Neuron (in vitro differentiated cells): ENCODE measurements at regions not wholly inside any gene's neighbourhood (a gene's known extent, or its start where the extent isn't known, plus 50 kb on each side); places are given as distances from the start of the nearest gene placed in this dataset.

Experiments
- H2AFZ ChIP-seq: one replicate; pipeline ENCODE4 v1.6.1; 2013; ENCODE audit warnings: low read depth, mild to moderate bottlenecking, inconsistent platforms, low read length, moderate library complexity
- H3K27me3 ChIP-seq: one replicate; pipeline ENCODE4 v1.6.1; 2013; ENCODE audit warnings: low read length; ENCODE audit not compliant: insufficient read depth
- H3K36me3 ChIP-seq: one replicate; pipeline ENCODE4 v1.6.1; 2013; ENCODE audit warnings: low read length; ENCODE audit not compliant: insufficient read depth
- H3K4me1 ChIP-seq: one replicate; pipeline ENCODE4 v1.6.1; 2013; ENCODE audit warnings: low read length; ENCODE audit not compliant: insufficient read depth
- H3K4me3 ChIP-seq: 2 replicates; pipeline ENCODE4 v1.5.1; 2013; ENCODE audit warnings: mild to moderate bottlenecking, low read length, moderate library complexity
- H3K9me3 ChIP-seq: one replicate; pipeline ENCODE4 v1.6.1; 2013; ENCODE audit warnings: low read length

- Histone ChIP-seq H3K27me3 (no peaks in the 10 kb centered on the region), H2AFZ (no peak overlapping the region), H3K4me1 (peaks cover 12% of the 10 kb centered on the region)
Measured at GRCh38 chr10:78740976-78741915, 327.5 kb upstream of the ZMIZ1 start.

GRCh38 chr10:78742406-78742729 lies 326.4 kb upstream of the ZMIZ1 start:
- Histone ChIP-seq H2AFZ (no peak overlapping the region), H3K4me1 (peaks cover 13% of the 10 kb centered on the region), H3K36me3 (no peaks in the 10 kb centered on the region), H3K27me3 (no peaks in the 10 kb centered on the region), H3K9me3 (no peaks in the 10 kb centered on the region), H3K4me3 (no peak overlapping the region)

More at GRCh38 chr10:78740976-78741915, 327.5 kb upstream of the ZMIZ1 start:
- H3K36me3 ChIP-seq, result no peaks in the 10 kb centered on the region
- no peaks in the 10 kb centered on the region for H3K9me3 ChIP-seq
- H3K4me3 ChIP-seq, result no peak overlapping the region

- Histone ChIP-seq H3K4me3 (no peak overlapping the region), H3K27me3 (no peaks in the 10 kb centered on the region), H3K36me3 (no peaks in the 10 kb centered on the region), H2AFZ (no peak overlapping the region), H3K4me1 (peaks cover 17% of the 10 kb centered on the region), H3K9me3 (no peaks in the 10 kb centered on the region)
Measured at GRCh38 chr10:78742730-78743615, 325.8 kb upstream of the ZMIZ1 start.

- H2AFZ ChIP-seq, result no peak overlapping the region
- no peaks in the 10 kb centered on the region for H3K9me3 ChIP-seq
- H3K27me3 ChIP-seq, result no peaks in the 10 kb centered on the region
- no peak overlapping the region for H3K4me3 ChIP-seq
- peaks cover 17% of the 10 kb centered on the region for H3K4me1 ChIP-seq
- no peaks in the 10 kb centered on the region for H3K36me3 ChIP-seq
Measured at GRCh38 chr10:78744056-78744455, 324.7 kb upstream of the ZMIZ1 start.

GRCh38 chr10:78744491-78745090 lies 324.2 kb upstream of the ZMIZ1 start:
- no peaks in the 10 kb centered on the region for H3K9me3 ChIP-seq
- no peak overlapping the region for H2AFZ ChIP-seq
- peaks cover 17% of the 10 kb centered on the region for H3K4me1 ChIP-seq
- no peaks in the 10 kb centered on the region for H3K27me3 ChIP-seq
- H3K36me3 ChIP-seq, result no peaks in the 10 kb centered on the region
- H3K4me3 ChIP-seq, result no peak overlapping the region

GRCh38 chr10:78745441-78745840 lies 323.3 kb upstream of the ZMIZ1 start:
- H3K4me3 ChIP-seq, result no peak overlapping the region
- H3K9me3 ChIP-seq, result no peaks in the 10 kb centered on the region
- no peaks in the 10 kb centered on the region for H3K27me3 ChIP-seq
- H2AFZ ChIP-seq, result no peak overlapping the region
- H3K4me1 ChIP-seq, result peaks cover 17% of the 10 kb centered on the region
- H3K36me3 ChIP-seq, result no peaks in the 10 kb centered on the region

GRCh38 chr10:78746155-78746763 lies 322.5 kb upstream of the ZMIZ1 start:
- Histone ChIP-seq H3K4me3 (no peak overlapping the region), H3K36me3 (no peaks in the 10 kb centered on the region), H3K9me3 (no peaks in the 10 kb centered on the region), H3K27me3 (no peaks in the 10 kb centered on the region), H2AFZ (no peak overlapping the region), H3K4me1 (peaks cover 17% of the 10 kb centered on the region)

- H2AFZ ChIP-seq, result no peak overlapping the region
- no peaks in the 10 kb centered on the region for H3K36me3 ChIP-seq
- peaks cover 14% of the 10 kb centered on the region for H3K4me1 ChIP-seq
- H3K9me3 ChIP-seq, result no peaks in the 10 kb centered on the region
- H3K27me3 ChIP-seq, result no peaks in the 10 kb centered on the region
- H3K4me3 ChIP-seq, result no peak overlapping the region
Measured at GRCh38 chr10:78747401-78748234, 321.1 kb upstream of the ZMIZ1 start.

- Histone ChIP-seq H3K9me3 (no peaks in the 10 kb centered on the region), H3K4me1 (peaks cover 9% of the 10 kb centered on the region), H3K4me3 (no peak overlapping the region), H2AFZ (no peak overlapping the region), H3K36me3 (no peaks in the 10 kb centered on the region), H3K27me3 (no peaks in the 10 kb centered on the region)
Measured at GRCh38 chr10:78748235-78748533, 320.6 kb upstream of the ZMIZ1 start.

GRCh38 chr10:78749200-78749599 lies 319.6 kb upstream of the ZMIZ1 start:
- no peaks in the 10 kb centered on the region for H3K27me3 ChIP-seq
- no peak overlapping the region for H2AFZ ChIP-seq
- H3K36me3 ChIP-seq, result no peaks in the 10 kb centered on the region
- peaks cover 12% of the 10 kb centered on the region for H3K4me1 ChIP-seq
- no peak overlapping the region for H3K4me3 ChIP-seq
- no peaks in the 10 kb centered on the region for H3K9me3 ChIP-seq

- Histone ChIP-seq H3K36me3 (no peaks in the 10 kb centered on the region), H3K27me3 (no peaks in the 10 kb centered on the region), H3K4me1 (peaks cover 19% of the 10 kb centered on the region), H3K4me3 (no peak overlapping the region), H3K9me3 (no peaks in the 10 kb centered on the region), H2AFZ (no peak overlapping the region)
Measured at GRCh38 chr10:78749898-78750297, 318.9 kb upstream of the ZMIZ1 start.

- H3K36me3 ChIP-seq, result no peaks in the 10 kb centered on the region
- no peaks in the 10 kb centered on the region for H3K27me3 ChIP-seq
- no peaks in the 10 kb centered on the region for H3K9me3 ChIP-seq
- no peak overlapping the region for H2AFZ ChIP-seq
- no peak overlapping the region for H3K4me3 ChIP-seq
- peaks cover 24% of the 10 kb centered on the region for H3K4me1 ChIP-seq
Measured at GRCh38 chr10:78750418-78750817, 318.3 kb upstream of the ZMIZ1 start.
